CD4-positive, alpha-beta T cell treated with Interleukin-4 for 4 hours (primary cell): ENCODE measurements at regions not wholly inside any gene's neighbourhood (a gene's known extent, or its start where the extent isn't known, plus 50 kb on each side); places are given as distances from the start of the nearest gene placed in this dataset.

ENCODE experiments used
- DNase-seq: peaks from one replicate; pipeline ENCODE4 v3.0.0-alpha.2; 2020

DNA sequence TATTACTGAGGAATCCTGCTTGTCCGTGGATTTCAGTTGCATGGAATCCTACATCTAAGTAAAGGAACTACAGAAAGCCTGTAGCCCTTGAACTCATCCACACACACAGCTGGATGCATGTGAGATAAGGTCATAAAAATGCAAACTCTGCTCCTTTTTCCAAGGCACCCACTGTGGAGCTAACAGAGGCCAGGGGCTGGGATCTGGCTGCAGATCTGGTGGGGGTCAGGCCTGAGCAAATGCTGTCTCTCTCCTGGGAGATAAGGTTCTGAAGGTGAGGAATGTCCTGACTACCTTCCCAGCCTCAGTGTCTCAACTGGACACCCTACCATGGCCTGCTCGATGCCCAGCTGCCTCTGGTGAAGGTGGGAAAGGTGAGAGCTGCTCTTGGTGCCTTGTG lies 321.5 kb downstream of the LRFN2 start:
- no peak for DNase-seq

DNA sequence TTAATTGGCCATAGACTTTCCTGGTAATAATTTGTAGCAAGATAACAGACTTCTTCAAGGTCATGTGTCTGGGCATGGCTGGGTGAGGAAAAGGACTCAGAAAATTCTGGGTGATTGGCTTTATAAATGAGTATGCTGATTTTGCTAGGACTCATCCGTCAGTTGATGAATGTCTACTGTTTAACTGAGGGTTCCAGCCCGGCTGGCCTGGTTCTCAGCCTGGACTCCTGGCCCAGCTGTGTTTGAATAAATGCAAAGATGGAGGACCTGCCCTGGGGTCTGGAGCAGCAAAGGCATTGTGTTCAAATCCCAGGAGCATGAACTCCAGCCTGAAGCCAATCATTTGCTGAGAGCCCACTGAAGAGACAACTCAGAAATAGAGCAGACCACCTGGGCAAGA lies 323.2 kb downstream of the LRFN2 start:
- DNase-seq = no peak

DNA sequence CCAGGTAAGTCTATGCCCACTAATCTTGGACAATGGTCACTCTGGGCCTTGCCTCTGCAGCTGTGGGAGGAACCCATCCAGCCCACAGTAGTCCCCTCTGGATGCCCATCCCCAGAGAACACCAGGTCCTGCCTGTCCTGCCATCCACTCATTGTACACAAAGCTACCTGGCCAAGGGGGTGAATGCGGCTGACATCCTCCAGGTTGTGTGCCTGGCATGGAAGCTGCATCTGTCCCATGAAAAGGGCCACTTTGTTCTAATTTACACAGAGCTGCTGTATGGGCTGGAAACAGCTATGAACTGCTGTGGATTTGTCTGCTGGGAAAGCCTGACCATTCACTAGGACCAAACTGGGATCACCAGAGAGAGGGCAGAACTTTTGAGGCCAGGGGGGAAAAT lies 324.8 kb downstream of the LRFN2 start:
- DNase-seq = no peak

DNA sequence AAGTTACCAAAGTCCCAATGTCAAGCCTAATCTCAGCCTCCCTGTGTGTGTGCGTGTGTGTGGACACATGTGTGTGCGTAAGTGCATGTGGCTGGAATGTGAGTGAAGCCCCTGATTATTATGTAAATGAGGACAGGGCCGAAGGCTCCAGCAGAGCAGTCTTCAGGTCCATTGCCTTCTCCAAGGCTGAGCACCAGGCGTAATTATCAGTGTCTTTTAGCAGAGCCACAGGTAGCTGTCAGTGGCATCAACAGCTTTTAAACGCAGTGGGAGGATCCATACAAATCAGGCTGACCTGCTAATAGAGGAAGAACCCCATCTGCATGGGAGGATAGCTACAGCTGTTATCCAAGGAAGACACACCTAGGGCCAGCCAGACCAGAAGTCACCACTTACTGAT lies 324.3 kb upstream of the MOCS1 start:
- no peak for DNase-seq

DNA sequence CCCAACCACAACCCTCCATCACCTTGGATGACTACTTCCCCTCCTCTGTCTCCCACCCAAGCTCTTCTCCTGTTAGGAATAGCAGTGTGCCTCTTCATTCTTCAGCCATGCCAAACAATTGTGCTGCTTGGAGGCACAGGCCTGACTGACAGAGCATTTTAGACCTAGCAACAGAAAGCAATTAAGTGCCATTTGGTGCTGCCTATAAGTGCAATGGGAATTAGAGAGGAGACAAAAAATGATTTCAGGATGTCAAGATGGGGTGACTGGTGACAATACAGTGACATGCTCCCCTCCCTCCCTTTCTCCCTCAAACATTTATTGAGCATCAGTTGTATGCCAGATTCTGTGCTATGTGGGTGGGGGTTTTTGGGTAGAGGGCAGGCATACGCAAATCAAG lies 322.6 kb upstream of the MOCS1 start:
- DNase-seq = no peak

DNA sequence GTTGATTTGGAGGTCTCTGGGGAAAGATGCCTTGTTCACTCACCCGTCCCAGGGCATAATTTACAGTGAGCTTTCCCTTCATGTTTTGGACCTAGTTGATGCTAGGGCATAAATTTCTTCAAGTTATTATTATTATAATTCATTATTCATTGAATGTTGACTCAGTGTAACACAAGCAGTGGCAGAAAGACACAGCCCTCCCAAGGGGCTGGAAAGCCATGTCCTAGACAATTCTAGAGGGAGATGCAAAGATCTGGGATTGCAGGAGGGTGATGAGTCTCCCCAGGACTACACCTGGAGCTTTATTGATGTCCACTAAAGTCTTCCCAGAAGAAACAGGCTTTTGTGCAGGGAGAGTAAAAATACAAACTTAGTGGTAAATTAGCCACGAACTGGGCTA lies 322.0 kb upstream of the MOCS1 start:
- DNase-seq = no peak

DNA sequence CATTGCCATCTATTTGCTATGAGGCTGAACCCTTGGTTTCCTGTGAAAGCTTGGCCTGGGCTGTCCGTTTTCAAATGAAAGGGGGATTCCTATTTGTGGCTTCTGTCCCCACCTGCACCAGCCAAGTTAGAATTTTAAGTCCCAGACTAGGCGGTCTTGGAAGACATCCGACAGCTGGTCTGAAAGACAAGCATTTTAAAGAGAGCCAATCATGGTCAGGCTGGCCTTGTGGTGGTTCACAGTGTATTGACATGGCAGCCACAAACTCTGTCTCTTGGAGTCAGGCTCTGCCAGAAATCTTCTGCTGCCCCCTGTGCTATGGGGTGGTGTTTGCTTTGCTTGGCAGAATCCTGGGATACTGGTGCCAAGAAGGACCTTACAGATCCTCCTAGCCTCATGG lies 319.2 kb upstream of the MOCS1 start:
- no peak for DNase-seq

DNA sequence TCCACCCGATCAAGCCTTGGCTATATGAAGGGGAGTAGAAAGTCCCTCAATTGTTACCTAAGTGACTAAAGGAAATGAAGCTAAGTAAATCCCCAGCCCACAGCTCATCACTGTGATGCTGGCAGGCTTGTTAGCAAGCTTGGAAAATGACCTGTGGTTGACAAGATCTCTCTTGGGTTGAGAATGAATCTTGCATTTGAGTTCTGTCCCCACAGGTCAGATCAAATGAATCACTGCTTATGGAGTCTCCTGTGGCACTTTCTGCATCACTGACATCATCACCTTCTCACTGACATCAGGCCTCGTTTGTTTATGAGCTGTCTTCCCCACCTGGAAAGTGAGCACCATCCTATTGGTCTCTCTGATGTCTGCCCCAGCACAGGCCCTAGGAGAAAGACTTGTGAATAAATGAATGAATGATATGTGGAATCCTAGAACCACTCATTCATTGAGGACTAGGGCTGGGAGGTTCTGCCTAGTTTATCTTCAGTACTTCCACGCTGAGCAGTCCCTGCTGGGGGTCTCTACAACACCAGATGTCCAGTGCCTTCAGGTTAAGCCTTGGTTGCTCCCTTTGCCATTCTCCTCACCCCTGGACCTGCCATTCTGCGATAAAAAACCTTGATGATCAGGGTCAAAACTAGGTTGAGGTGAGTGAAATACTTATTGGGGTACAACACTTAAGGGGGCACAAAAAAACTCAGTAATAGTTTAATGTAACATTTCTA lies 318.4 kb upstream of the MOCS1 start:
- DNase-seq = no peak

DNA sequence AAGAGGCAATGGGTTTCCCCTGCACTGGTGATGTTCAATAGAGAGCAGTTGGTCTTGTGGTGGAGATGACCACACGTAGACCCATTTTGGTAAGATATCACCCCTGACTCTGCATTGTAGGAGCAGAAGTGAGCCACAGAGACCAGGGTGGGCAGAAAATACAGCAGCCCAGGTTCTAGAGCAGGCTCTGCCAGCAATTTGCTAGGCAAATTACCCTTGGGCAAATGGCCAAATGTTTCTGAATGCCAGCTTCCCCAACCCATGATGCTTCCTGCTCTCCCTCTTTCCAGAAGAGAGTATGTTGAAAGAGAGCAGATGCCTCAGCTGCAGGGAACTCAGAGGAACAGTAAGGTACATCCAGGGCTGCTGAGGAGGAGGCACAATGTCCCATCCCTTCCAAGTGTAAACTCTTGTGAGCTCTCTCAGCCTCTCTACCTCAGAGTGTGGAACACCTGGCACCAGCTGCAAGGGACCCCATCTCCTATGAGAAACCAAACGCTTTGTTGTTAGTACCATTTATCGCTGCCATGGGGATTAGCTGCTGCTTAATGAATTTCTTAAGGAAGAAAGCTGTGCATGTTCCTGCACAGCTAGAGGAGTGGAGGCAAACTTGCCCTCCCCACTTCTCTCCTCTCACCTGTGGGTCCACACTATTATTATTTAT lies 317.5 kb upstream of the MOCS1 start:
- no peak for DNase-seq

DNA sequence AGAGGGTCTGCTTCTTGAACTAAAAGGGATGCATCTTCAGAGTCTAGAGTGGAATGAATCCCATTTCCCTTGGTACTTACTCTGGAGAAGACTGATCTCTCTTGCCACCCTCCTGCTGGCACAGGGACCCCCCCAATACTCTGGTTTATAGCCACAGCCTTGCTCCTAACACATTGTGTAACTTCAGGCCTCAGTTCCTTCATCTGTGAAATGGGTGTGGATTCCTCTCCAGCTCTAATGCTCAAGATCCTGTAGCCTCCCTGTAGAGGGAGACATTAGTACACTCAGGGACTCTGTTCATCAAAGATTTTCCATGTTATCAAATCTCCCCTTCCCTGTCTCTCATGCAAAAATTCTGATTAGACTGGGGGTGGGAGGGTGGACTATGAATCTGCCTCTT lies 315.7 kb upstream of the MOCS1 start:
- no peak for DNase-seq

DNA sequence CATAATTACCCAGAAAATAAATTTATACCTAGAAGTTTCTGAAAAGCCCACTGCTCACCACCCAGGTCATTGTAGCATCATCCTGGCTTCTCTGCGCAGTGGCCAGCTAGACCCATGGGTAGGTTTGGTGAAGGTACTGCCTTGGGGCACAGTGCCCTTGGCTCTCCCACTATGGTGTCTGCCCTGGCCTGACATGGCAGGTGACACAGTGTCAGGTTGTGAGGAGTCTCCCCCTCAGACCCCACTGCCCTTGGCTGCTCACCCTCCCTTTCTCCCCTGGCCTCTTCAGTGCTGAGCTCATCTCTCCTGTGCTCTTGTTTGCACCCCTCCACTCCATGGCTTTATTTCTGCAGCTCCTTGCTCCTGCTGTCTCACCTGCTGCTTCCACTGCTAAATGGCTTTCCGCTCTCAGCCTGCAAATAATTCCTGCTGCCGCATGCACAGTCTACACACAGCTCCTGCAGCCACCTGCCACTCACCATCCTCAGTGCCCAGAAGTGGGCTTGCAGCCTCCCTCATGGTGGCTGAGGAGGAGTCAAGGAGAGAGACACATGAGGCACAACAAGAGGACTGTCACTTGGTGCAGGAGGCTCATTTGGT lies 313.4 kb upstream of the MOCS1 start:
- DNase-seq = no peak

DNA sequence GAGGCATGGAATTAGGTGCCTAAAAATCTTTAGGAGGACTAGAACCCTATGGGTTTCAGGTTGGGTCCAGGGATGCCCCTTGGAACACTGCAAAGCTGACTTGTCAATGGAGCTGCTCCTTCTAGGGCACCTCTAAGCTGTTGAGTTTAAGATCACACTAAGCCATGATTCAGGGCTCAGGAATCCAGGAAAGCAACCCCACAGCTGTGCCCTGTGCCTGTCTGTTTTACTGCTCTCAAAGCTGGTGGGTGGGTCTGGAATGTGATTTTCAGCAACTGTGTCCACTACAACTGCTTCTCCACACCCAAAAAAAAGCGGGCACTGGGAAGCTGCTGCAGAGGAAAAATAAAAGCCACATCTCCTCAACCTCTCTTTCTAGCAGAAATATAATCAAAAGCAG lies 310.4 kb upstream of the MOCS1 start:
- no peak for DNase-seq

DNA sequence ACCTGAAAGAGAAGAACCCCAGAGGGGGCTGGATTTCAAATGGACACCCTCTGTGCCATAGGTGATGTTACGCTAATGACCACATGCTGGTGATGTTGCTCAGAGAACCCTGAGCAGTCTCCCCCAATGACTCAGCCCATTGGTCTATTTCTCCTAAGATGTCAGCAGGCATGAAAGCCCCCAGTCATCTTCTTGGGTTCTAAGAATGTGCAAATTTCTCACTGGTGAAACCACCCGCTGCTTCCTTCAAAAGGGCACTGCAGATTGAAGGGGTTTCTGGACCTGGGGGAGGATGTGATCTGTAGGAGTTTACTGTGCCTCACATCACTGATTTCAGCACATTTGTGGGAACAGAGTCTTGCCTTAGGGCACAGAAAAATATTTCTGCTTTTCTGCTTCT lies 298.4 kb upstream of the MOCS1 start:
- no peak for DNase-seq

DNA sequence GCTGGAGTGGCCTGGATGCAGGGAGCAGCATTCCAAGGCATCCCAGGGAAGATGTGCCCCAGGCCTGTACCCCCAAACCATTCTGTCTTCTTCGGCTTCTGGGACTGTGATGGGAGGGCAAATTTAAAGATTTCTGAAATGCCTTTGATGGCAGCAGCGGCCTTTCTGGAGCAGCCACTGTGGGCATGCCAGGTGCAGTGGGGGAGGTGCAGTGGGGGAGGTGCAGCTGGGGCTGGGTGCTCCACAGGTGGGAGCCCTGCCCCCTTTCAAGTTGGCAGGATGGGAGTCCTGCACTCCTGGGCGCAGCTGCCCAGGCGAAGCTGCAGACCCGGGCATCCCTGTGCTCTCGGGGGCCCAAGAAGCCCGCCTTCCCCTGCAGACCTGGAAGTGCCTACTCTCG lies 293.5 kb upstream of the MOCS1 start:
- DNase-seq = no peak

DNA sequence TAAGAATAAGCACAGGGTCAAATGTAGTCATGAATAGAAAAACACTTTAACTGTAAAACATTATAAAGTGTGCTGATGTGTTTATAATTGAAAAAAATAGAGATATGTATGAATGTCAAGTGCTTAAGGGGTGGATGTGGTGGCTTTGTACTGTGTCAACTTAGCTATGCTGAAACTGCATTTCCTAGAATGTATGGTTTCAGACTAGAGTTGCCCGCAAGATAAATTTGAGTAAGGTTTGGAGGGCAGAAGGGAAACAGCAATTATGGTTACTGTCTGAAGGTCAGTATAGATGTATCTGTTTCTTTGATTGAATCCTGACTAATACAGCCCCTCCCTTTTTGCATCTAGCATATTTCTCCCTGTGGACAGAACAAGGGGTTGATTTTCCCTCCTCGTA lies 288.1 kb upstream of the MOCS1 start:
- no peak for DNase-seq

DNA sequence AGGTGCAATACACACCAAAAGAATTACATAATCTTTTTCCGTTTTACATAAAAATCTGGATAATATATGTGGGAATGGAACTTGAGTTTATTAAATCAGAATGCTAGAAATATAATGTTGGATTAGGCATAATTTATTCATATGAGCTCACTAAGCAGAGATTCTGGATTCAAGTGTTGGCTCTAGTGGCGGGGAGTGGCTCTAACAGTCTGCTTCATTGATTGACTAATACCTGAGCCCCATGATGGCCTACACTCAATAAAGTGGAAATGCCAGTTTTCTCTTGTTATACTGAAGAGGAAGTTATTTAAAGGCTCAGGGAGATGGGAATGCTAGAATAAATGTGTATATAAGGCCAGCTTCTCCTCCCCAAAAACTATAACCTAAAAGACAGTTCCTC lies 285.5 kb upstream of the MOCS1 start:
- DNase-seq = no peak

DNA sequence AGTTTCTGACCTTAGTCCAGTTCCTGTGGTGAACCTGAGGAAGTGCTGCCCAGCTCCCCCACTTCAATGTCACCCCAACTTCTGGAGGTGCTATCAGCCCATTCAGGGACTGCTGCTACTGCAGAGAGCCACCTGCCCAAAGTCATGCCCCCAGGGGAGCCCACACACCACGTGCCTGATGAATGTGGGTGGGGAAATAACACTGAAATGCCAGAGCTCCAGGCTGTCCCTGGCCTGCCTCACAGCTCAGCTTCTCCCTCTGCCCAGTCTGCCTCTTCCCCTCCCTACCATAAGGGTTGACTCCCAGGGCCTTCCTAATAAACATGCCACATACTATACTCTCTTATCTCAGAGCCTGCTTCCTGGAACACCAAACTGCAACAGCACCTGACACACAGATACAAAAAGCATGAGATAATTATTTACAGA lies 276.4 kb upstream of the MOCS1 start:
- no peak for DNase-seq

DNA sequence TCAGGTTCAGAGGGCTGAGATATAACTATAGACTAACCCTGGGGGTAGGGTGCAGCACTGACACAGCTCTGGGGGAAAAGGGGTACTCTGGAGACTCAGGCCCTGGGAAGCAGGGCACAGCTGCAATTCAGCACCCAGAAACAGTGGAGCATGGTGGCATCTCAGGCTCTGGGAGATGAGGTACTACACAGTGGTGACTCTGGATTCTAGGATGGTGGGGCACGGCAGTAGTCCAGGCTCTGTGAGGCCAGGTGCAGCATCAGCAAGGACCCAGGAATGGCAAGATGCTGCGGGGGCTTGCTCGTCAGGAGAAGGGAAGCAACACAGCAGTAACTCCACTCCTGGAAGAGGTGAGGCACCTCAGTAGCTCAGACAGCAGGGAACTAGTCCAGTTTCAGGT lies 271.5 kb upstream of the MOCS1 start:
- no peak for DNase-seq

DNA sequence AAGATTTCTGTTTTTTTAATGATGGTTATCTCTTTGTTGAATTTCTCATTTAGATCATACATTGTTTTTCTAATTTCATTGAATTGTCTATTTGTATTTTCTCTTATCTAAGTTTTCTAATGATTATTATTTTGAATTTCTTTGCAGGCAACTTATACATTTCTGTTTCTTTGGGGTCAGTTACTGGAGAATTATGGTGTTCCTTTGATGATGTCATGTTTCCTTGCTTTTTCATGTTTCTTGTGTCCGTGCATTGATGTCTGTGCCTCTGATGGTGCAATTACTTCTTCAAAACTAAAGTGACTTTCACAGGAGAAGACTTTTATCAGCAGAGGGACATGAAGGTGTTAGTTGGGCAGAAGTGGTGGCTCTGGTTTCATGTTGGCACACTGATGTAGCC lies 270.7 kb upstream of the MOCS1 start:
- no peak for DNase-seq

DNA sequence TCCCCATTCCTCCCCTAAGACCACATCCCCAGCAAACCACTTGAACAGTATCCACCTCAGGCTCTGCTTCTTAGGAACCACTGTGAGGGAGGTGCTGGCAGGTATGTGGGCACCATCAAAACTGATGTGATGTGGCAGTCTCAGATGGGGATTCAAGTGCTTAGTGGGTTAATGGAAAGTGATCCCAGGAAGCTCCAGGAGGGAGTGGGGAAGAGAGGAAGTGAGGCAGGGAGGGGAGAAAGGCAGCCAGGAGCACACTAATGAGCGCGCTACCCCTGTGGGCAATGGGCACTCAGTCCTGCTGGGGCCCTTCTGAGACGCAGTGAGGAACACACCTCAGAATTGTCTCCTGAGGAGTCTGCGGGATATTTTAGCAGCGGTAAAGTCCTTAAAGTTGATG lies 263.1 kb upstream of the MOCS1 start:
- no peak for DNase-seq

DNA sequence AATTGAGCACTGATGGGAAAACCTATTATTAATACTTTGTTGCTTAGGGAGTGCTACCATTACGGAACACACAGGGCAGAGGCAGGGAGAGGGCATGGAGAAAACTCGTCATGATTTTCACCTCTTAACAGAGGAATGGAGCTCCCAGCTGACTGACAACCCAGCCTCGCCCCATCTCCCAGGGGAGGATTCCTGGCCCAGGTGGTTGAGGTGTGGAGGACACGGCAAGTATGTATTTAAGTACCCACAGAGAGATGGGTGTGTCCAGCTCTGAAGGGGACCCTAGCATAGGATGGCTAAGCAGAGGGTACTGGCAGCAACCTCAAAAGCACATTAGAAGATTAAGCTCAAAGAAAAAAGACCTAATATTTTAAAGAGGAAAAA lies 261.9 kb upstream of the MOCS1 start:
- DNase-seq = no peak

DNA sequence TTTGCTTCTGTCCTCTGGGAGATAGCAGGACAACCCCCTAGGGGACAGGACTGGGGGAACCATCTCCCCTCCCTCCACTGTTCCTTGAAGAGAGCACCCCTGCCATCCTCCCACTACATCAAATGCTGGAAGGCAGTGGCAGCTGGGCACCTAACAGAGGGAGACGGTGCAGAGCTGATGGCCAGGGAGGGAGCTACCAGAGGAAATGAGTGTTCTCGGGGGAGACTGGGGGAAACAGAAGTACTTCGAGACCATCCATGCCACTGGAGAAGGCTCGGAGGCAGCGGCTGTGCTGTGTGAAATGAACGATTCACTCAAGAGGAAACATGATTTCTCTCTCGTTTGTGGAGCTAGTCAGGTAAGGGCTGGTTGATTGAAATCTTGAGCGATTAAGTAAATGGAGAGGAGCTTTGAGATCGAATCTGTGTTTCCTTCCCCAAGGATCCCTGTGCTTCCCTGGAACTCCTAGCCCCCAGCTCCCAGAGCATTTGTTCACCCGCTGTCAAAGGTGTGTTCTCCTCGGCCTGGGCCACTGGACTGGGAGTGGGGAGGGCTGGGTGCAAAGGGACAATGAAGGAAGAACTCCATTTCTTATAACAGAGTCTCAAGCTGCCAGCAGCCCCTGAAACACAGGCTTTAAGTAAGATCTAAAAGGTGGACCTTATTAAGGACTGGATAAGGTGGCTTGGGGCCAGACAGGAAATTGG lies 261.3 kb upstream of the MOCS1 start:
- DNase-seq = no peak

DNA sequence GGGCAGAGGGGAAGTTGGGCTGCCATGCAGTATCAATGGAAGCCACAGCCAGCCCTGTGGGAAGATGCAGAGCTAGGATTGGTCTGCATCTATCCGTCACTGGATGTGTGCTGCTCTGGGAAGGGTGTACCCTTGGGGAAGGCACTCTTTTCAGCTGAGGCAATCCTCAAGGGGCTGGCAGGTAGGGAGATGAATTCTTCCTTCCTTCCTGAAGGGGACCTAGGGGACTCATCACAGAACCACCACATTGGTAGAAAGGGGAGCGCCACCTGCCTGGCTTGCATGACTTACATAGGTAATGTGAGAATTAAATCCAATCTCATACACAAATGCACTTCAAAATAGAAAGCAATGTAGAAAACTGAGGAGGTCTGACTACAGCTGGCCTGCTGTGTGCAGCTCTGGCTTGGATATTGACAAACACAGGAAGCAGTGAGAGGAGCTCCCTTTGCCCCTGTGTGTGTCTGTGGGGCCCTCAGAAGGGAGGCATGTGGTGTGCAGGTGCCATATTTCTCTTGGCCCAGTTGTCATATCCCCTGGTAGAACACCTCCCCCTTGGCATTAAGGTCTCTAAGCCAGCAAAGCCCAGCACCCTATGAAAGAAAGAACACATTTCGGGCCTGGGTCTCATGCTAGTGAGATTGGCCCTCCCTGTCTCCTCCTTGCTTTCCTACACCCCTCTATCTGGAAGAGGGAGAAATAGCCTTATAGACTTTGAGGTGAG lies 260.3 kb upstream of the MOCS1 start:
- no peak for DNase-seq
